ENCODE measurements at regions not wholly inside any gene's neighbourhood (a gene's known extent, or its start where the extent isn't known, plus 50 kb on each side); places are given as distances from the start of the nearest gene placed in this dataset.
A peak's percentile ranks its signal among the peaks of the same experiment; 100 is the strongest.

DNA sequence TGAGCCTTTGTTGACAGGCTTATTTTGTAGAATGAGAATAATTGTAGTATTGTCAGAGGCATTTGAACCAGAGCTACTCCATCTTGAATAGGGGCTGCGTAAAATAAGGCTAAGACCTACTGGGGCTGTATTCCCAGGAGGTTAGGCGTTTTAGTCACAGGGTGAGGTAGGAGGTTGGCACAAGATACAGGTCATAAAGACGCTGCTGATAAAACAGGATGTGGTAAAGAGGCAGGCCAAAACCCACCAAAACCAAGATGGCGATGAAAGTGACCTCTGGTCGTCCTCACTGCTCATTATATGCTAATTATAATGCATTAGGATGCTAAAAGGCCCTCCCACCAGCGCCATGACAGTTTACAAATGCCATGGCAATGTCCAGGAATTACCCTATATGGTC, 82.7 kb downstream of the PFDN4 start:
- no peak overlapping the region for H3K4me3 ChIP-seq (replicated peaks in 1 of 3; ENCODE audit: insufficient read depth in 1 of 3, low read depth in 2 of 3, low read length in 3 of 3)
- no peaks in the 10 kb centered on the region for H3K4me1 ChIP-seq (ENCODE audit: insufficient read depth, low read length)
- ChIA-PET POLR2A (no interaction called here), CTCF (ENCODE audit: low intra/inter-chr PET ratio, low total read pairs) (no interaction called here)
- H2AFZ ChIP-seq (ENCODE audit: low read length), result no peak overlapping the region
- ATAC-seq, result no peak
- intact Hi-C loops (cut with micrococcal nuclease; ENCODE audit: unreplicated experiment) (no loop called here), in situ Hi-C loops (cut with HindIII; ENCODE audit: extremely low pct_ligation_motif_present, low pct_unique_long_range_greater_than_20kb) (no loop called here)
- no peak for FAIRE-seq
- no peak overlapping the region for H3K27ac ChIP-seq (ENCODE audit: extremely low read length, insufficient read depth, low read length)
- no TSS peak for BruUV-seq (replicated peaks)
- H3K4me2 ChIP-seq (ENCODE audit: low read depth, low read length), result no peak overlapping the region
- no peaks in the 10 kb centered on the region for H3K9me3 ChIP-seq (ENCODE audit: low read length)
- 3% methylated on average over 6 of the region's 6 CpGs for WGBS (ENCODE audit: low lambda C conversion rate)
- no peak for TF ChIP-seq KLF6 (CRISPR knock-in tag; IDR thresholded peaks at IDR 0.05)
- TF ChIP-seq ZNF703 (CRISPR knock-in tag; IDR thresholded peaks at IDR 0.05; ENCODE audit: borderline replicate concordance), result no peak
- TF ChIP-seq PCBP1 (IDR thresholded peaks at IDR 0.05; ENCODE audit: borderline replicate concordance, low read depth, low read length), result no peak
- H3K9ac ChIP-seq (ENCODE audit: insufficient read depth, low read depth, low read length), result no peak overlapping the region
- H3K79me2 ChIP-seq (ENCODE audit: insufficient read depth, low read length), result no peaks in the 10 kb centered on the region
- no peaks in the 10 kb centered on the region for H3K36me3 ChIP-seq (replicated peaks in 1 of 2; ENCODE audit: control insufficient read depth in 1 of 2, insufficient read depth in 2 of 2, low read length in 2 of 2)
- no peak for DNase-seq (ENCODE audit: low spot score)
- no peaks in the 10 kb centered on the region for H4K20me1 ChIP-seq (ENCODE audit: insufficient read depth, low read length)
- peaks cover 0 to 2% of the 10 kb centered on the region in 2 experiments; a peak in 1 of 5 replicates for H3K27me3 ChIP-seq (ENCODE audit: control insufficient read depth in 1 of 2, insufficient read depth in 2 of 2, low read length in 2 of 2)

DNA sequence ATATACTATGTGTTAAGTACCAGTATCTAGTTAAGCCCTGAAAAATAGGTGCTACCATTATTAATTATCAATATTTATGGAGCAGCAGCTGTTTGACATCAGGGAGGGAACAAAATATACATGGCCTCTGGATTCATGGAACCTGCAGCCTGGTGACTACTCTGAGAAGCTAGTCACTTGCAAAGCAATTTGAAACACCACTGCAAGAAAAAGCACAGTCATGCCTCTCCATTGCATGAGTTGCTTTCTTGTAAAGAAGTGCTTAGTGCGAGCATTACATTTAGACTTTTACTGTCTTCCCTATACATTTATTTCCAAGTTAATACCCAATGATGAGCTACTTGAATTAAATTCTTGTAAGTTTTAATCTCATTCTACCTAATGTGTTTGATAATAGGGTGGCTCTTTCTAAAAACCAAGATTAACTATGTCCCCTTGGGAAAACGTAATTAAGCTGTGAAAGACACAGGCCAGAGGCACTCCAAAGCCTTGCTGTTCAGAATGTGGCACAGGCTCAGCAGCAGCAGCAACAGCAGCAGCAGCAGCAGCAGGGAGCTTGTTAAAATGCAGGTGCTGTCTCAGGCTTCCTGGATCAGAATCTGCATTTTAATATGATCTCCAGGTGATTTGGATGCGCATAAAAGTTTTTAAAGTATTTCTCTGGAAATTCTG, 83.6 kb downstream of the PFDN4 start:
- no peak for TF ChIP-seq ZNF12 (CRISPR knock-in tag; IDR thresholded peaks at IDR 0.05)
- TF ChIP-seq NFE2L2 (IDR thresholded peaks at IDR 0.05; ENCODE audit: low read length), result peak; percentile 54
- FAIRE-seq, result no peak
- intact Hi-C loops (cut with micrococcal nuclease; ENCODE audit: unreplicated experiment), result no loop called here

More for the DNA sequence above, 83.6 kb downstream of the PFDN4 start:
- POLR2A ChIA-PET, result no interaction called here
- Histone ChIP-seq H3K27ac (ENCODE audit: extremely low read length, insufficient read depth, low read length) (no peak overlapping the region), H3K36me3 (replicated peaks in 1 of 2; ENCODE audit: control insufficient read depth in 1 of 2, insufficient read depth in 2 of 2, low read length in 2 of 2) (no peaks in the 10 kb centered on the region), H3K4me2 (ENCODE audit: low read depth, low read length) (no peak overlapping the region), H3K9ac (ENCODE audit: insufficient read depth, low read depth, low read length) (no peak overlapping the region), H3K27me3 (ENCODE audit: control insufficient read depth in 1 of 2, insufficient read depth in 2 of 2, low read length in 2 of 2) (peaks cover 0 to 2% of the 10 kb centered on the region in 2 experiments; a peak in 1 of 5 replicates), H4K20me1 (ENCODE audit: insufficient read depth, low read length) (no peaks in the 10 kb centered on the region), H3K9me3 (ENCODE audit: low read length) (no peaks in the 10 kb centered on the region), H3K4me1 (ENCODE audit: insufficient read depth, low read length) (no peaks in the 10 kb centered on the region), H2AFZ (ENCODE audit: low read length) (no peak overlapping the region), H3K79me2 (ENCODE audit: insufficient read depth, low read length) (no peaks in the 10 kb centered on the region), H3K4me3 (replicated peaks in 1 of 3; ENCODE audit: insufficient read depth in 1 of 3, low read depth in 2 of 3, low read length in 3 of 3) (no peak overlapping the region)
- 6% methylated on average over 3 of the region's 3 CpGs for WGBS (ENCODE audit: low lambda C conversion rate)
- no TSS peak for BruUV-seq (replicated peaks)
- in situ Hi-C loops (cut with HindIII; ENCODE audit: extremely low pct_ligation_motif_present, low pct_unique_long_range_greater_than_20kb), result no loop called here
- DNase-seq (ENCODE audit: low spot score), result no peak
- CTCF ChIA-PET (ENCODE audit: low intra/inter-chr PET ratio, low total read pairs), result no interaction called here
- no peak for ATAC-seq
